Hepatocyte (in vitro differentiated cells): ENCODE measurements at regions not wholly inside any gene's neighbourhood (a gene's known extent, or its start where the extent isn't known, plus 50 kb on each side); places are given as distances from the start of the nearest gene placed in this dataset.

ENCODE experiments used
- CTCF ChIP-seq: fragments of 200-600 bp; sonication (generic); IDR thresholded peaks from 2 replicates; pipeline ENCODE4 v1.5.1; 2016; ENCODE audit warnings: antibody characterized with exemption, mild to moderate bottlenecking; ENCODE audit not compliant: poor library complexity
- EZH2 ChIP-seq: fragments of 200-600 bp; sonication (generic); IDR thresholded peaks from 2 replicates; pipeline ENCODE4 v1.6.1; 2016; ENCODE audit warnings: antibody characterized with exemption, mild to moderate bottlenecking, borderline replicate concordance
- EZH2phosphoT487 ChIP-seq: fragments of 200-600 bp; sonication (generic); IDR thresholded peaks from one replicate; pipeline ENCODE4 v1.6.1; 2018; ENCODE audit warnings: antibody characterized with exemption, mild to moderate bottlenecking, low read depth, moderate library complexity; ENCODE audit not compliant: unreplicated experiment, severe bottlenecking

- TF ChIP-seq CTCF (no peak), EZH2 (no peak), EZH2phosphoT487 (no peak)
Measured at GRCh38 chr2:150212722-150213171, 274.7 kb downstream of the RND3 start.
